ENCODE measurements at regions not wholly inside any gene's neighbourhood (a gene's known extent, or its start where the extent isn't known, plus 50 kb on each side); places are given as distances from the start of the nearest gene placed in this dataset.

GRCh38 chrX:84611843-84612636 is 109.8 kb upstream of the HDX start:
- H3K27me3 Mint-ChIP-seq, result no peaks in the 10 kb centered on the region
- no peak overlapping the region for H3K4me3 Mint-ChIP-seq
- intact Hi-C loops (cut with micrococcal nuclease), result no loop called here
- no peaks in the 10 kb centered on the region for H3K4me1 Mint-ChIP-seq
- no peak overlapping the region for H3K27ac Mint-ChIP-seq
- H3K9me3 Mint-ChIP-seq, result no peaks in the 10 kb centered on the region
- H3K36me3 Mint-ChIP-seq (ENCODE audit: low read depth), result no peaks in the 10 kb centered on the region
- no peak for DNase-seq

- Mint-ChIP-seq H3K36me3 (ENCODE audit: low read depth) (no peaks in the 10 kb centered on the region), H3K27me3 (no peaks in the 10 kb centered on the region), H3K4me3 (no peak overlapping the region), H3K9me3 (no peaks in the 10 kb centered on the region), H3K27ac (no peak overlapping the region), H3K4me1 (no peaks in the 10 kb centered on the region)
- intact Hi-C loops (cut with micrococcal nuclease), result no loop called here
- no peak for DNase-seq
Measured at GRCh38 chrX:84634201-84634782, 132.0 kb upstream of the HDX start.

- Mint-ChIP-seq H3K27ac (no peak overlapping the region), H3K4me1 (no peaks in the 10 kb centered on the region), H3K9me3 (no peaks in the 10 kb centered on the region), H3K36me3 (ENCODE audit: low read depth) (no peaks in the 10 kb centered on the region), H3K27me3 (no peaks in the 10 kb centered on the region), H3K4me3 (no peak overlapping the region)
- DNase-seq, result no peak
- intact Hi-C loops (cut with micrococcal nuclease), result no loop called here
Measured at GRCh38 chrX:84666086-84666485, 163.8 kb upstream of the HDX start.

GRCh38 chrX:84690228-84690627 is 188.0 kb upstream of the HDX start:
- DNase-seq, result no peak
- H3K27me3 Mint-ChIP-seq, result no peaks in the 10 kb centered on the region
- H3K4me3 Mint-ChIP-seq, result no peak overlapping the region
- H3K36me3 Mint-ChIP-seq (ENCODE audit: low read depth), result no peaks in the 10 kb centered on the region
- no peak overlapping the region for H3K27ac Mint-ChIP-seq
- intact Hi-C loops (cut with micrococcal nuclease), result no loop called here
- H3K9me3 Mint-ChIP-seq, result no peaks in the 10 kb centered on the region
- no peaks in the 10 kb centered on the region for H3K4me1 Mint-ChIP-seq

GRCh38 chrX:84709987-84710386 is 207.7 kb upstream of the HDX start:
- H3K27ac Mint-ChIP-seq, result no peak overlapping the region
- intact Hi-C loops (cut with micrococcal nuclease), result no loop called here
- no peaks in the 10 kb centered on the region for H3K4me1 Mint-ChIP-seq
- H3K9me3 Mint-ChIP-seq, result no peaks in the 10 kb centered on the region
- DNase-seq, result no peak
- H3K36me3 Mint-ChIP-seq (ENCODE audit: low read depth), result no peaks in the 10 kb centered on the region
- no peak overlapping the region for H3K4me3 Mint-ChIP-seq
- H3K27me3 Mint-ChIP-seq, result no peaks in the 10 kb centered on the region

GRCh38 chrX:84710611-84711010 is 208.4 kb upstream of the HDX start:
- Mint-ChIP-seq H3K4me3 (no peak overlapping the region), H3K27me3 (no peaks in the 10 kb centered on the region), H3K4me1 (no peaks in the 10 kb centered on the region), H3K27ac (no peak overlapping the region), H3K9me3 (no peaks in the 10 kb centered on the region), H3K36me3 (ENCODE audit: low read depth) (no peaks in the 10 kb centered on the region)
- intact Hi-C loops (cut with micrococcal nuclease), result no loop called here
- no peak for DNase-seq

GRCh38 chrX:84712621-84713020 is 210.4 kb upstream of the HDX start:
- Mint-ChIP-seq H3K36me3 (ENCODE audit: low read depth) (no peaks in the 10 kb centered on the region), H3K9me3 (no peaks in the 10 kb centered on the region), H3K4me1 (no peaks in the 10 kb centered on the region), H3K4me3 (no peak overlapping the region), H3K27ac (no peak overlapping the region), H3K27me3 (no peaks in the 10 kb centered on the region)
- DNase-seq, result no peak
- intact Hi-C loops (cut with micrococcal nuclease), result no loop called here

GRCh38 chrX:84715315-84715714 is 213.1 kb upstream of the HDX start:
- Mint-ChIP-seq H3K27ac (no peak overlapping the region), H3K27me3 (no peaks in the 10 kb centered on the region), H3K4me1 (no peaks in the 10 kb centered on the region), H3K9me3 (no peaks in the 10 kb centered on the region), H3K36me3 (ENCODE audit: low read depth) (no peaks in the 10 kb centered on the region), H3K4me3 (no peak overlapping the region)
- intact Hi-C loops (cut with micrococcal nuclease), result no loop called here
- DNase-seq, result no peak

GRCh38 chrX:84717343-84717742 is 215.1 kb upstream of the HDX start:
- intact Hi-C loops (cut with micrococcal nuclease), result no loop called here
- Mint-ChIP-seq H3K27ac (no peak overlapping the region), H3K4me3 (no peak overlapping the region)

GRCh38 chrX:84721416-84721815 is 219.2 kb upstream of the HDX start:
- DNase-seq, result no peak
- Mint-ChIP-seq H3K4me1 (no peaks in the 10 kb centered on the region), H3K4me3 (no peak overlapping the region), H3K9me3 (no peaks in the 10 kb centered on the region), H3K36me3 (ENCODE audit: low read depth) (no peaks in the 10 kb centered on the region), H3K27ac (no peak overlapping the region), H3K27me3 (no peaks in the 10 kb centered on the region)
- intact Hi-C loops (cut with micrococcal nuclease), result no loop called here

More at GRCh38 chrX:84717343-84717742, 215.1 kb upstream of the HDX start:
- Mint-ChIP-seq H3K27me3 (no peaks in the 10 kb centered on the region), H3K4me1 (no peaks in the 10 kb centered on the region), H3K9me3 (no peaks in the 10 kb centered on the region), H3K36me3 (ENCODE audit: low read depth) (no peaks in the 10 kb centered on the region)
- no peak for DNase-seq

- Mint-ChIP-seq H3K9me3 (no peaks in the 10 kb centered on the region), H3K4me1 (no peaks in the 10 kb centered on the region), H3K27me3 (no peaks in the 10 kb centered on the region), H3K4me3 (no peak overlapping the region), H3K27ac (no peak overlapping the region), H3K36me3 (ENCODE audit: low read depth) (no peaks in the 10 kb centered on the region)
- DNase-seq, result no peak
- intact Hi-C loops (cut with micrococcal nuclease), result no loop called here
Measured at GRCh38 chrX:84724576-84724975, 222.3 kb upstream of the HDX start.

- intact Hi-C loops (cut with micrococcal nuclease), result loop anchor here (2.0 to 5.0 kb wide), 2 partner anchors 323 to 818 kb away; no protein-coding TSS in a partner anchor
- Mint-ChIP-seq H3K27ac (no peak overlapping the region), H3K9me3 (no peaks in the 10 kb centered on the region), H3K4me3 (no peak overlapping the region), H3K4me1 (no peaks in the 10 kb centered on the region), H3K36me3 (ENCODE audit: low read depth) (no peaks in the 10 kb centered on the region), H3K27me3 (no peaks in the 10 kb centered on the region)
- DNase-seq, result no peak
Measured at GRCh38 chrX:84729408-84729807, 227.2 kb upstream of the HDX start.

- intact Hi-C loops (cut with micrococcal nuclease), result loop anchor here (2.0 to 5.0 kb wide), 2 partner anchors 323 to 817 kb away; no protein-coding TSS in a partner anchor
- Mint-ChIP-seq H3K4me1 (no peaks in the 10 kb centered on the region), H3K27ac (no peak overlapping the region), H3K9me3 (no peaks in the 10 kb centered on the region), H3K4me3 (no peak overlapping the region), H3K36me3 (ENCODE audit: low read depth) (no peaks in the 10 kb centered on the region), H3K27me3 (no peaks in the 10 kb centered on the region)
- peak; percentile 57 for DNase-seq
Measured at GRCh38 chrX:84729809-84730208, 227.6 kb upstream of the HDX start.

- no peaks in the 10 kb centered on the region for H3K36me3 Mint-ChIP-seq (ENCODE audit: low read depth)
- H3K4me1 Mint-ChIP-seq, result no peaks in the 10 kb centered on the region
- no peak overlapping the region for H3K4me3 Mint-ChIP-seq
- no peaks in the 10 kb centered on the region for H3K9me3 Mint-ChIP-seq
- no peak overlapping the region for H3K27ac Mint-ChIP-seq
- intact Hi-C loops (cut with micrococcal nuclease), result no loop called here
- no peaks in the 10 kb centered on the region for H3K27me3 Mint-ChIP-seq
- no peak for DNase-seq
Measured at GRCh38 chrX:84735025-84735424, 232.8 kb upstream of the HDX start.

GRCh38 chrX:84737471-84737871 is 235.2 kb upstream of the HDX start:
- intact Hi-C loops (cut with micrococcal nuclease), result no loop called here
- DNase-seq, result no peak
- H3K4me1 Mint-ChIP-seq, result no peaks in the 10 kb centered on the region
- no peaks in the 10 kb centered on the region for H3K9me3 Mint-ChIP-seq
- H3K36me3 Mint-ChIP-seq (ENCODE audit: low read depth), result no peaks in the 10 kb centered on the region
- no peak overlapping the region for H3K27ac Mint-ChIP-seq
- no peaks in the 10 kb centered on the region for H3K27me3 Mint-ChIP-seq
- H3K4me3 Mint-ChIP-seq, result no peak overlapping the region
